ENCODE measurements at regions not wholly inside any gene's neighbourhood (a gene's known extent, or its start where the extent isn't known, plus 50 kb on each side); places are given as distances from the start of the nearest gene placed in this dataset.

GRCh38 chr2:4144731-4145130, 441.4 kb downstream of the DCDC2C start:
- ATAC-seq: no peak
- CTCF ChIA-PET: no interaction called here

More at GRCh38 chr2:4144731-4145130, 441.4 kb downstream of the DCDC2C start:
- H3K79me2 ChIP-seq (ENCODE audit: insufficient read depth, low read length): no peaks in the 10 kb centered on the region
- no peak overlapping the region for H3K9ac ChIP-seq (ENCODE audit: low read length)
- intact Hi-C loops (cut with micrococcal nuclease): no loop called here
- no peak for DNase-seq (ENCODE audit: low read depth, low spot score)
- H3K9me2 ChIP-seq (ENCODE audit: insufficient read depth): no peaks in the 10 kb centered on the region
- H3K27ac ChIP-seq (ENCODE audit: low read depth, low read length): no peak overlapping the region
- no peak overlapping the region for H2AFZ ChIP-seq (ENCODE audit: low read depth, low read length, poor library complexity, severe bottlenecking)
- no peak overlapping the region for H3K4me3 ChIP-seq (replicated peaks in 1 of 2; ENCODE audit: low read depth in 1 of 2, low read length in 2 of 2)
- ChIA-PET POLR2A (no interaction called here), RAD21 (ENCODE audit: low non-redundant PET in 1 of 2, low total read pairs in 2 of 2, uncharacterized antibody in 2 of 2, unreplicated experiment in 2 of 2) (no interaction called here)
- TF ChIP-seq SIN3A (IDR thresholded peaks at IDR 0.05; ENCODE audit: low read depth): no peak
- no peak for TF ChIP-seq TCF7L2 (IDR thresholded peaks at IDR 0.05; ENCODE audit: borderline replicate concordance, extremely low read depth, insufficient read depth, insufficient read length)
- TF ChIP-seq EZH2phosphoT487 (IDR thresholded peaks at IDR 0.05; ENCODE audit: borderline replicate concordance): no peak
- TF ChIP-seq, protein P1, sequence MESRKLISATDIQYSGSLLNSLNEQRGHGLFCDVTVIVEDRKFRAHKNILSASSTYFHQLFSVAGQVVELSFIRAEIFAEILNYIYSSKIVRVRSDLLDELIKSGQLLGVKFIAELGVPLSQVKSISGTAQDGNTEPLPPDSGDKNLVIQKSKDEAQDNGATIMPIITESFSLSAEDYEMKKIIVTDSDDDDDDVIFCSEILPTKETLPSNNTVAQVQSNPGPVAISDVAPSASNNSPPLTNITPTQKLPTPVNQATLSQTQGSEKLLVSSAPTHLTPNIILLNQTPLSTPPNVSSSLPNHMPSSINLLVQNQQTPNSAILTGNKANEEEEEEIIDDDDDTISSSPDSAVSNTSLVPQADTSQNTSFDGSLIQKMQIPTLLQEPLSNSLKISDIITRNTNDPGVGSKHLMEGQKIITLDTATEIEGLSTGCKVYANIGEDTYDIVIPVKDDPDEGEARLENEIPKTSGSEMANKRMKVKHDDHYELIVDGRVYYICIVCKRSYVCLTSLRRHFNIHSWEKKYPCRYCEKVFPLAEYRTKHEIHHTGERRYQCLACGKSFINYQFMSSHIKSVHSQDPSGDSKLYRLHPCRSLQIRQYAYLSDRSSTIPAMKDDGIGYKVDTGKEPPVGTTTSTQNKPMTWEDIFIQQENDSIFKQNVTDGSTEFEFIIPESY (IDR thresholded peaks at IDR 0.05; ENCODE audit: extremely low read depth, insufficient replicate concordance, low read length): no peak
- no peak for TF ChIP-seq ZNF274 (IDR thresholded peaks at IDR 0.05; ENCODE audit: low read depth, low read length)
- TF ChIP-seq POLR2AphosphoS5 (IDR thresholded peaks at IDR 0.05; ENCODE audit: low read depth, low read length): no peak
- TF ChIP-seq CTCF (IDR thresholded peaks at IDR 0.05 in 2 of 3, conservative IDR thresholded peaks at IDR 0.05 in 1 of 3; ENCODE audit: borderline replicate concordance in 1 of 3, insufficient read depth in 1 of 3, low read depth in 2 of 3, low read length in 2 of 3): no peak
- TF ChIP-seq ELF1 (IDR thresholded peaks at IDR 0.05; ENCODE audit: borderline replicate concordance, low read depth): no peak
- no peak for TF ChIP-seq REST (IDR thresholded peaks at IDR 0.05; ENCODE audit: low read depth)
- H3K4me1 ChIP-seq (ENCODE audit: control insufficient read depth in 1 of 2, insufficient read depth in 2 of 2, low read length in 2 of 2): no peaks in the 10 kb centered on the region
- H3K27me3 ChIP-seq (ENCODE audit: insufficient read depth, low read length): no peaks in the 10 kb centered on the region
- H3K4me2 ChIP-seq (ENCODE audit: low read length): no peak overlapping the region
- H4K20me1 ChIP-seq (ENCODE audit: insufficient read depth): no peaks in the 10 kb centered on the region
- no peaks in the 10 kb centered on the region for H3K36me3 ChIP-seq (ENCODE audit: control insufficient read depth in 1 of 2, insufficient read depth in 2 of 2, low read length in 2 of 2)
- peaks cover 0 to 6% of the 10 kb centered on the region in 2 experiments; a peak in 2 of 4 replicates for H3K9me3 ChIP-seq (ENCODE audit: control insufficient read depth in 1 of 2, insufficient read depth in 1 of 2, low read depth in 1 of 2, low read length in 2 of 2)
- no TSS peak for BruUV-seq (replicated peaks)
